ENCODE measurements at regions not wholly inside any gene's neighbourhood (a gene's known extent, or its start where the extent isn't known, plus 50 kb on each side); places are given as distances from the start of the nearest gene placed in this dataset.

GRCh38 chr20:52280407-52280806 lies 88.8 kb upstream of the ZFP64 start:
- H3K4me1 ChIP-seq, result peaks cover 0 to 1% (median under 1%) of the 10 kb centered on the region in 4 donors
- intact Hi-C loops (cut with DNase I), result no loop called here
- H3K27ac ChIP-seq, result no peak overlapping the region
- no peaks in the 10 kb centered on the region for H3K27me3 ChIP-seq
- no peak overlapping the region for H3K4me3 ChIP-seq
- TF ChIP-seq POLR2A (IDR thresholded peaks at IDR 0.05) (no peak), POLR2AphosphoS5 (IDR thresholded peaks at IDR 0.05) (no peak)
- 65 to 90% methylated on average over 2 of the region's 2 CpGs for WGBS, 2 donors
- H3K9me3 ChIP-seq, result no peaks in the 10 kb centered on the region
- no peak for DNase-seq
- H3K36me3 ChIP-seq, result no peaks in the 10 kb centered on the region

- no peaks in the 10 kb centered on the region for H3K27me3 ChIP-seq
- 53 to 65% methylated on average over 2 of the region's 2 CpGs for WGBS, 2 donors
- H3K4me1 ChIP-seq, result peaks cover 0 to 8% (median 6%) of the 10 kb centered on the region in 4 donors
- no peaks in the 10 kb centered on the region for H3K9me3 ChIP-seq
- no peak overlapping the region for H3K4me3 ChIP-seq
- TF ChIP-seq CTCF (IDR thresholded peaks at IDR 0.05), result no peak
- no peak for TF ChIP-seq POLR2A (IDR thresholded peaks at IDR 0.05)
- TF ChIP-seq POLR2AphosphoS5 (IDR thresholded peaks at IDR 0.05), result no peak
- no peak for TF ChIP-seq EP300 (IDR thresholded peaks at IDR 0.05)
- H3K36me3 ChIP-seq, result no peaks in the 10 kb centered on the region
- DNase-seq, result no peak
- no peak overlapping the region for H3K27ac ChIP-seq
- intact Hi-C loops (cut with DNase I), result no loop called here
Measured at GRCh38 chr20:52279706-52280105, 88.1 kb upstream of the ZFP64 start.

- no peak overlapping the region for H3K27ac ChIP-seq
- WGBS, 2 donors, result 57 to 71% methylated on average over 3 of the region's 3 CpGs
- intact Hi-C loops (cut with DNase I), result no loop called here
- H3K36me3 ChIP-seq, result no peaks in the 10 kb centered on the region
- TF ChIP-seq EP300 (IDR thresholded peaks at IDR 0.05) (no peak), POLR2AphosphoS5 (IDR thresholded peaks at IDR 0.05) (no peak), CTCF (IDR thresholded peaks at IDR 0.05) (no peak), POLR2A (IDR thresholded peaks at IDR 0.05) (no peak)
- no peak for DNase-seq
- no peaks in the 10 kb centered on the region for H3K9me3 ChIP-seq
- H3K4me1 ChIP-seq, result peaks cover 0 to 8% (median 6%) of the 10 kb centered on the region in 4 donors
- H3K27me3 ChIP-seq, result no peaks in the 10 kb centered on the region
- no peak overlapping the region for H3K4me3 ChIP-seq
Measured at GRCh38 chr20:52275181-52275691, 83.7 kb upstream of the ZFP64 start.

- H3K4me3 ChIP-seq, result no peak overlapping the region
- intact Hi-C loops (cut with DNase I), result no loop called here
- no peak overlapping the region for H3K27ac ChIP-seq
- H3K36me3 ChIP-seq, result no peaks in the 10 kb centered on the region
- TF ChIP-seq POLR2A (IDR thresholded peaks at IDR 0.05) (no peak), POLR2AphosphoS5 (IDR thresholded peaks at IDR 0.05) (no peak), CTCF (IDR thresholded peaks at IDR 0.05) (no peak), EP300 (IDR thresholded peaks at IDR 0.05) (no peak)
- no peaks in the 10 kb centered on the region for H3K27me3 ChIP-seq
- H3K4me1 ChIP-seq, result peaks cover 0 to 8% (median 6%) of the 10 kb centered on the region in 4 donors
- 72 to 84% methylated on average over 4 of the region's 4 CpGs for WGBS, 2 donors
- no peak for DNase-seq
- H3K9me3 ChIP-seq, result no peaks in the 10 kb centered on the region
Measured at GRCh38 chr20:52270696-52271095, 79.1 kb upstream of the ZFP64 start.

GRCh38 chr20:52270001-52270606 lies 78.5 kb upstream of the ZFP64 start:
- H3K4me3 ChIP-seq, result no peak overlapping the region
- TF ChIP-seq CTCF (IDR thresholded peaks at IDR 0.05), result no peak
- WGBS, 2 donors, result 85 to 88% methylated on average over 4 of the region's 4 CpGs
- intact Hi-C loops (cut with DNase I), result no loop called here
- H3K9me3 ChIP-seq, result no peaks in the 10 kb centered on the region
- H3K27me3 ChIP-seq, result no peaks in the 10 kb centered on the region
- H3K36me3 ChIP-seq, result no peaks in the 10 kb centered on the region
- no peak for DNase-seq
- H3K4me1 ChIP-seq, result peaks cover 0 to 4% (median 3%) of the 10 kb centered on the region in 4 donors
- H3K27ac ChIP-seq, result no peak overlapping the region
